ENCODE measurements at regions not wholly inside any gene's neighbourhood (a gene's known extent, or its start where the extent isn't known, plus 50 kb on each side); places are given as distances from the start of the nearest gene placed in this dataset.

DNA sequence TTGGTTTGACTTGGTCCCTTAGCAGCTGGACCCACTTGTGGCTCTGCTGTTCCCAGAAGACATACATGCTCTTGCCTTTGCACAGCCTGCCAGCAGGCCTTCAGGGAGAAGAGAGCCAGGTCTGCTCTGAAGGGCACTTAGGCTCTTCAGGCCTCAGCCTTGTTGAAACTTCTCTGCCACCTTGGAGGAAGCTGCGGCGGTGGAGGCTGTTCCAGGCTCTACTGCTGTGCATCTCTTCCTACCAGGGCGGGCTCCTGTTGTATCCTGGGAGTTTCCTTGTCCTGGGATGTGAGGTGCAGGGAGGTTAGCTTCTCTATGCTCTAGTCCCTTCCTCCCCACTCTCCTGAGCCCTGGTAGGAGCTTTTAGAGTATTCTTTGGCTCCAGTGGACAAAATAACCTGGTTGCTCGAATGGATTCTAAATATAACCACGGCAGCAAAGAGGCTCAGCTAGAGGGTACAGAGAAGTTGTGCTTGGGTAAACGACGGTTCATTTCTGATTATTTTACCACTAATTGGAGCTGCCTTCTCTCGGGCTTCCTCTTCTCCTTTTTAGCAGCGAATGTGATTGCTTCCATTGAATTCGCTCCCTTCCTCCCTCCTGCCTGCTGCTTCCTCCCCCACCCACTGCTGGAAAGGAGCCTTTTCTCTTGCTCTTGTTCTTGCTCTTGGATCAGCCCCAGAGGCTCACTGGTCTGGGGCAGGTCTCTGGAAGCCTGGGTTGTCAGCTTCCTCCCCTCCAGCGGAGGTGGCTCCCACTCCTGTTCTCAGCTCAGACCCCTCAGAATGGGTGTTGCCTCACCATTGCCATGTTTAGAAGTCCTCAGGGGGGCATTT, 126.6 kb upstream of the CACNA1E start:
- in situ Hi-C loops (cut with HindIII; ENCODE audit: low sequenced_read_pairs) = no loop called here

DNA sequence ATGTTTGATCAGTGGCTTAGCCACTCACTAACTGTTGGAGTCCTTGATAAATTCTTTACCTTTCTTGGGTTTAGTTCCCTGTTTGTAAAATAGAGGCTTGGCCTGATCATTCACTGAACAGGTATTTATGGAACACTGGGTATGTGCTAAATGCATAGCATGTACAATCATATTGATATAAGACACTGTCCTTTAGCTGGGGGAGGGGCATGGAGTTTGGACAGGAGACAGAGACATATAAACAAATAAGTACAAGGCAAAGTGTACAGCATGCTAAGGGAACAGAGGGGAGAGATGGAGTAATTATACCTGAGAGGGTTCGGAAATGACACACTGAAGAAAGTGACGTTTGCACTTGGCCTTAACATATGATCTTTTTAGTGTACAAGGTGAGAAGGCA, 124.3 kb upstream of the CACNA1E start:
- in situ Hi-C loops (cut with HindIII; ENCODE audit: low sequenced_read_pairs) = no loop called here

DNA sequence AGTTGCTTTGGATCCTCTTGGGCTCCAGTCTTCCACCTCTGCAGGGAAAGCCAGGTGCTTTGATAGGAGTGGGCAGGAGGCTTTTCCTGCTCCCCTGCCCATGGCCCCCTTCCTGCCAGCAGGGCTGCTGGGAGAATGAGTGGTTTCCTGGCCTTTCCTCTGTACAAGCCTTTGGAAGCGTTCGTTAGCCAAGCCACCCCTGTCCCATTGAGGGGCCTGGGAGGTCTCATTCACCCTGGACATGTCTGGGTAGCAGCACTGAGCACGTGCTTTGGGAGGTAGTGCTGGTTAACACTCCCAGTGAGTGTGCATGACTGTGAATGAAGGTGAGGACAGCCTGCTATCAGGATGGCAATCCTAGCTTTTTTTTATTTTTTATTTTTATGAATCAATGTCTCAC, 118.5 kb upstream of the CACNA1E start:
- in situ Hi-C loops (cut with HindIII; ENCODE audit: low sequenced_read_pairs) = no loop called here

DNA sequence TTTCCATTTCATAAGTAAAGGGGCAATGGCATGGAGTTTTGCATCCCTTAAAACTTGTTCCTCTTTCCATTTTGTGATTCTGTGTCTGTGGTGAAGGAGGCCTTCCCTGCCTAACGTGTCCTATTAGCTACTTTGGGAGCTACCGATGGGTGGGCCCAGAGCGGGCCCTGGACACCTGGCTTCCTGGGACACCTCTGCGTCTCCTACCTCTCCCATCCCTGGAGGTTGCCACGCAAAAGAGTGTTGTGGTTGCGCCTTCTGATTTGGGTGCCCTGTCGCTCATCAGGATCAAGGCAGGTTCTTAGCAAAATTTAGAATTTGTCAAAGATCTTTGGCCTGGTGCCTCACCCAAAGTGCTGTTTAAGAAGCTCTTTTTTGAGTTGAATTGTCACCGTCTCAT, 116.4 kb upstream of the CACNA1E start:
- in situ Hi-C loops (cut with HindIII; ENCODE audit: low sequenced_read_pairs) = no loop called here

DNA sequence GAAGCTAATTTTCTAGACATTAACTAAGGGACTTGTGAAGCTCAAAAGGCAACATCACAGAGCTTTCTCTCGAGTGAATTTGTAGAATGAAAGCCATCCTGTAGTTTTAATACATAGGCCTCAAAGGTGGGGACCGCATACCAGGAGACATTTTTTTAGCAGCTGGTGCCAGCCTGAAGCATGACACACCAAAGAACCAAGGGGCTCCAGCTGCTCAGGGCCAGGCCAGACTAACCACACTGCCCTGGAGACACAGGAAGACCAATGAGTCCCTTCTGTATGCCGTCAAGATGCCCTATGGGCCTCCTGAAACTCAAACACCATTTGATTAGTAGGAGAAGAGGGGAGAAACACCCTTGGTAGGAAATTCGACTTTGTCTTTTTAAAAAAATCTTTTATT, 113.9 kb upstream of the CACNA1E start:
- in situ Hi-C loops (cut with HindIII; ENCODE audit: low sequenced_read_pairs) = no loop called here

DNA sequence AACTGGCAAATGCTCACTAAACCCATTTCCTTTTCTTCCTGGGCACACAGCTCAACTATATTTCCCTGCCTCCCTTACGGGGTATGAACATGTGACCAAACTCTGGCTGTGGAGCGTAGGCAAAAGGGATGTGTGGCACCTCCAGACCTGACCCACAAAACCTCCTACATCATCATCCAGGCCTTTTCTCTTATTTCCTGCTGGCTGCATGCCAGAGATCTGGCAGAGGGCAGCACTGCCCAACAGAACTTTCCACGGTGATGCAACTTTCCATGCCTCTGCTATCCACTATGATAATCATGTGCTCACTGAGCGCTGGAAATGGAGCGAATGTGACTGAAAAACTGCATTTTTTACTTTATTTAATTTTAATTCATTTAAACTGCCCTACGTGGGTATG, 99.6 kb upstream of the CACNA1E start:
- in situ Hi-C loops (cut with HindIII; ENCODE audit: low sequenced_read_pairs) = no loop called here

DNA sequence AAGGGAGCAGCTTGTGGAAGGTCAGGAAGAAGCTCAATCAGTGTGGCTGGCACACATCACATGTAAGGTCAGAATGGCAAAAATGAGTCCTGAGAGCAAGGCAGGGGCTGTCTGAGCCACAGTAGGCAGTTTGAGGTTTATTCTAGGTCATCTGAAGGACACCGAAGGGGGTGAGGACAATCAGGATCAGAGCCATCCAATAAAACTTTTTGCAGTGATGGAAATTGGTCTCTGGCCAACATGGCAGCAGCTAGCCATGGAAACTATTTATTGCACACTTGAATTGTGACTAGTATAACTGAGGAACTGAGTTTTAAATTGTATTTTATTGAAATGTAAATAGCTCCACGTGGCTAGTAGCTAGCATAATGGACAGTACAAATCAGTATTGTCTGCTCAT, 97.0 kb upstream of the CACNA1E start:
- in situ Hi-C loops (cut with HindIII; ENCODE audit: low sequenced_read_pairs) = no loop called here

DNA sequence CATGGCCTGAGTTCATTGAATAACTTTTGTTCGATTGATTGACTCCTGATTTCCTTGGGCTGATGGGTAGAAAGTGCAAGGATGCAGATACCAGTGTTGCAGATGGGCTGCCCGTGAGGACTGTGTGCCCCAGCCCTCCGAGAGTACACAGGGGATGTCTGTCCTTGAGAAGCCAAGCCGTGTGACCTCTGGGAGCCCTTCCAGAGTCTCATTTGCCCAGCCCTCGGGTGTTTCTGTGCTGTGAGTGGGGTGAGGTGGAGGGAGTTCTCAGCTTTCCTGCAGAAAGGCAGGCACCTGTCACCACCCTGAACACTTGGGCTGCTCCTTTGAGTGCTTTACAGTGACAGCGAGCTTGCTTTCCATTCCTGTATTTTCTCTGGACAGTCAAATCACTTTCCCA, 96.4 kb upstream of the CACNA1E start:
- in situ Hi-C loops (cut with HindIII; ENCODE audit: low sequenced_read_pairs) = no loop called here

DNA sequence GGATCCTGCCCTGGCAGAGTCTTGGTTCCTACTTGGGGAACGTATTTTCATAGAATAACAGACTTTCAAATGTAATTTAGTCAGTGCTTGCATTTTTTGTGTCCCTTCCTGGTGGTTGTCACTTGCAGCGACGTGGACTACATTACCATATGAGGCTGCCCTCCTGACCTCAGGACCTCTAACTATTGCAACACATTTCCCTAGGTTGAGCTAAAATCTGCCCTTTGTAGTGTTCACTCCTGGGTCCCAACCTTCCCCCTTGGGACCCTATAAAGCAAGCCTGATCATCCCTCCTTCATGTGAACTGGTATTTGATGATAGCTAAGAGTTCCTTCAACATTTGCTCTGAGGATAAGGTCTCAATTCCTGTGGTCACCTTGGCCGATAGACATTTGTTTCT, 95.6 kb upstream of the CACNA1E start:
- in situ Hi-C loops (cut with HindIII; ENCODE audit: low sequenced_read_pairs) = no loop called here

DNA sequence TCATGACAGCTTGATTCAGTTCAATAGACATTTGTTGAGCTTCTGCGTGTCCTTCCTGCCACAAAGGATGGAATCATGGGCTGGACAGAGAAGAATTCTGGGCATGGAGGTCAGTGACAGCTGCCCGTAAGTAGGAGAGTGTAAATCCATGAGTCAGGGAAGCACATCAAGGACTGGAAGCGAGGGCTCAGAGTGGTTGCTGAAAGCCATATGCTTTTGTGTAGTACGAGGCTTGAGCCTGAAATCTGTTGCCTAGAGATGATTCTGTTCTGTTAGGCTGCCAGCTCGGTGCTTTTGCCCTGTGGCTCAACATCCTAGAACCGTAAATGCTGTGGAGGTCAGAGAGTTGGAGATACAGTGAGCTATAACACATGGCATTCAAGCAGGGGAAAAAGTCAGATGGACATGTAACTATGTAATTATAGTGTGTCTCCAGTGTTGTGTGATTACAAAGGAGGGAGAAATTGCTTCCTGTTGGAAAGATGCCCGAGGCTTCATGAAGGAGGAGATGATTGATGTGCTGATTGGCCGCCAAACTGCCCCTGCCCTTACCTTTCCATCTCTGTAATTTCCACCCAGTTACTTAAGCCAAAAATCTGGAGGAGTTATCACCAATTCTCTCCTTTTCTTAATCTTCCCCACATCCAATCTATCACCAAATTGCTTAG, 92.8 kb upstream of the CACNA1E start:
- in situ Hi-C loops (cut with HindIII; ENCODE audit: low sequenced_read_pairs) = loop anchor here (5.0 kb wide), 1 partner anchor 183 kb away; no protein-coding TSS in a partner anchor

DNA sequence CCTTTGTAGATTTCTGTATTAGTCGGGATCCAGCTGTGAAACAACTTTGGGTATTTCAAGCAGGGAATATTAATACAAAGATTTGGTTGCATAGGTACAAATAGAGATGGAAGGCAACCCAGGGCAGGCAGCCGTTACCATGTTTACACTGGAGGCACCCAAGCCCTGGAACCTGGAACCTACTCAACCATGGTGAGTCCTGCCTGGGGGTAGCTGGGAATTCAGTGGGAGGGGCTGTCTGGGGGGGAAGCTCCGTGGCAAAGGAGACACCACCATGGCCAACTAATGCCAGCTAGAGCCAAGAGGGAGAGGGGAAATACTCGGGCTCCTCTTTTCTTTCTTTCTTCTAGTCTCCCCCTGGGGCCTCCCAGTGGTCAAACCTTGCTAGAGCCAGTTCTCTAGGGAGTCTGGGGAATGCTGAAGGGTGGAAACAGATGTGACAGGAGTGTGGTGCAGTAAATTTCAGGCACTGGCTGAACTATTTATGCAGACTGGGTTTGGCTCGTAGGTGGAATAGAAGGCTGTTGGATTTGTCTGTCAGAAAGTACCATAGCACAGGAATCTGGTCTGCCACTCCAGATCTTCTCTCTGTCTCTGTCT, 91.9 kb upstream of the CACNA1E start:
- in situ Hi-C loops (cut with HindIII; ENCODE audit: low sequenced_read_pairs) = loop anchor here (5.0 kb wide), 1 partner anchor 184 kb away; no protein-coding TSS in a partner anchor

DNA sequence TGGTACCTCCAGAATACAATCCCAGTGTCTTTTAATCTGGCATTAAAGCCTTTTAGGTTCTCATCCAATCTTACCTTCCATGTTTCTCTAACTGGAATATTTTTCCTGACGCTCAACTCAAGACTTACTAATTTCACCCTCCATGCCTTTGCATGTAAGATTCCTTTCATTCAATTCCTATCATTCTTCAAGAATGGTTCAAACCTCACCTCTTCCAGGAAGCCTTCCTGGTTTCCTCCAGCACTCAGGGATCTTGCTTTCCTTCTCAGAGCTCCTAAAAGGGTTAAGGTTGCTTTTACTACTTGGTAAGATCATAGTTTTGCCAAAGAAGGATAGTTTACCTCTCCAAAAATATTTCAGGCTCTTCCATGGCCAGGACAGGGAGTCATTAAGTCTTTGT, 91.2 kb upstream of the CACNA1E start:
- in situ Hi-C loops (cut with HindIII; ENCODE audit: low sequenced_read_pairs) = loop anchor here (5.0 kb wide), 1 partner anchor 185 kb away; no protein-coding TSS in a partner anchor

DNA sequence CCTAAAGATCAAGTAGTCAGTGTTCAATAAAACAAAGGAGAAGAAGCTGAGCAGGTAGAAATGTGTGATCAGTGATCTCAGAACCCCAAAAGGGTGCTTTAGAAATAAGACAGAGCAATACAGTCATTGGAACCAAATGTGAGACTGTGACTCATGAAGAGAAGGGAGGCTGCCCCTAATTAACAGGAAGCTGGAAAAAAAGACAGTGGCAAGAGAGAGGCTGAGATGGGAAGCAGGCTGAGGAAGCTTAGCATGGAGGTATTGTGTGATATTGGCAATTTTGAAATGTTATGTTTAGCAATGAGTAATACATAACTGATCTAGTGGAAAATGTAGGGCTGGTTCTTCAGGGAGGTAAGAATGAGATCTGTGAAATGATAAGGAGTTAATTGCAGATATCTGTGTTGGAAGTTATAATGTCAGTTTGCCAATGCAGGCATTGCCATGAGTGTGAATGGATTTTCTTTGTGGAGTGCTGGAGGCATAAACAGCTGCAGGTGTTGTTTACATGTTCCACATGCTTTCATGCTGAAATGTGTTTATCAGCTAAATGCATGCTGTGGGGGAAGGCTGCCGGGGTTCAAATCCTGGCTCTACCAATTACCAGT, 90.6 kb upstream of the CACNA1E start:
- in situ Hi-C loops (cut with HindIII; ENCODE audit: low sequenced_read_pairs) = loop anchor here (5.0 kb wide), 1 partner anchor 185 kb away; no protein-coding TSS in a partner anchor

DNA sequence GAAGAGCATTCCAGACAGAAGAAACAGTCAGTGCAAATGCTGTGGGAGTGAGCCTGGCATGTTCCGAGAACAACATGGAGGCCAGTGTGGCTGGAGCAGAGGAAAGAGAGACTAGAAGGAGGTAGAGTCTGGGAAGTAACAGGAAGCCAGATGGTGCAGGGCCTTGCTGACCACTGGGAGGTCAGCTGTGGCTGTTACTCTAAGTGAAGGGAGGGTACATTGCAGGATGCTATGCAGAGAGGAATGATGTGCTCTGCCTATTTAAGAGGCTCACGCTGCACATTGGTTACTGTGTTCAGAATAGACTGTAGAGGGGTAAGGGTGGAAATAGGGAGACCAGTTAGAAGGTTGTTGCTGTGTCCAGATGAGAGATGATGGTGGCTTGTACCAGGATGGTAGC, 88.6 kb upstream of the CACNA1E start:
- in situ Hi-C loops (cut with HindIII; ENCODE audit: low sequenced_read_pairs) = loop anchor here (5.0 kb wide), 1 partner anchor 187 kb away; no protein-coding TSS in a partner anchor

DNA sequence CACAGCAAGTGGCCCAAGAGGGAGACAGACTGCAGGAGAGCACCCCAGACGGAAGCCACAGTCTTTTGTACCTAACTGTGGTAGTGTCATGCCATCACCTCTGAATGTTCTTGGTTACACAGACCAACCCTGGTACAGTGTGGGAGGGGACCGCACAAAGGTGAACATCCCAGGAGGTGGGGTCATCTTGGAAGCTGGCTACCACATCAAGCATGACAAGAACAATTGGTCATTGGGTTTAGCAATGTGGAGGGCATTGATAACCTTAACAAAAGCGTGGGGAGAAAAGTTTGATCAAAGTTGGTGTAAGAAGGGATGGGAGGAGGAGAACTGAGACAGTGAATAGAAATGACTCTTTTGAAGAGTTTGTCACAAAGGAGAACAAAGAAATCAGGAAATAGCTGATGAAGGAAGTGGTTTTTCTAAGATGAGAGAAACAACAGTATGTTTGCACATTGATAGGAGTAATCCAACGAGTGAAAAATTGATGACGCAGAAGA, 87.1 kb upstream of the CACNA1E start:
- in situ Hi-C loops (cut with HindIII; ENCODE audit: low sequenced_read_pairs) = no loop called here

DNA sequence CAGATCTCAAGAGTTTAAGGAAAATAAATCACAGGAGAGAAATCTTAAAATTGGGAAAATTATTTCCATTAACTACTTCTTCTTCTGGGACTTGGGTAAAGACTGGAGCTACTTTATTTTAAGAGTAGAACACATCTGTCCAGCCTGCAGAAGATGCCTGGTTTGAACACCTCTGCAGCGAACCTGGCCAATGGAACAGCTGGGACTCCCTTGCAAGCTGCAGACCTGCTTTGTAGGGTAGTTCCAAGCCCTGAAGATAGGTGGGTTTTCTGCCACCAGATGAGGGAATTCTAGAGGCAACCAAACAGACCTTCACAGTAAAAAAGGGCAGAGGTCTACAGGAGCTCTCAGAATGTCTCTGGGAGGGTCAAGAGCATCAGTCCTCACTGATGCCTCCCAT, 86.5 kb upstream of the CACNA1E start:
- in situ Hi-C loops (cut with HindIII; ENCODE audit: low sequenced_read_pairs) = no loop called here

DNA sequence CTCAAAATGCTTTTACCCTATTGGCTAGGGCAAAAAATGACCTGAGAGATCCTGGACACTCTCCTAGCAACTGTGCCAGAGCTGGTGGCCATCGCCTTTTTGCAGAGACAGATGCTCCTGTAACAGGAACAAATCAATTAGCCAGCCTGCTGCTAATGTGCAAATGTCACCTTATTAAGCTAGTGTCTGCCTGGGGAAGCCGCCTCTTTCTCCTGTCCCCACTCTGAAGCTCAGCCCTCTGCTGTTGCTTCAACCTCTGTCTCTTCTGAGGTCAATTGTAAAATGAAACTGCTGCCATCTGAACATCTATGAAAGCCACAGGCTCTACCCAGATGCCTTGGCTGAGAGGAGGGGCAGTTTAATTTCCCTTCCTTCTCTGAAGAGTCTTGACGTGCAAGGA, 85.5 kb upstream of the CACNA1E start:
- in situ Hi-C loops (cut with HindIII; ENCODE audit: low sequenced_read_pairs) = no loop called here

DNA sequence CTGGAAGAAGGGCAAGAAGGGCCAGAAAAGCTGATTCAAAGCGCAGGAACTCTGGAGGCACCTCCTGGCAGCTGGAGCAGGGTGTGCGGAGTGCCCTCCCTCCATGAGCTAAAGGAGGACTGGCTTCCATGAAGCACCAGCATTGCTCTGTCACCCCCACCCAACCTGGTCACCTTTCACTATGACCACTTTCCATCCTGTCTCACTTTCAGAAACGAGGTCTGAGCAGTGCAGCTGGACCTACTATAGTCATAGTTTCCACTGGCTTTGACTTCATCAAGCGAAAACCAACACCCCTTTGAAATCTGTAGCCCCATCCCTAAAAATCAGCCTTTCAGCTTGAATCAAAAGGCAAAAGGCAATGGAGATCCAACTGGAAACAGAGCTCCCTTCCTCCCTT, 84.8 kb upstream of the CACNA1E start:
- in situ Hi-C loops (cut with HindIII; ENCODE audit: low sequenced_read_pairs) = no loop called here

DNA sequence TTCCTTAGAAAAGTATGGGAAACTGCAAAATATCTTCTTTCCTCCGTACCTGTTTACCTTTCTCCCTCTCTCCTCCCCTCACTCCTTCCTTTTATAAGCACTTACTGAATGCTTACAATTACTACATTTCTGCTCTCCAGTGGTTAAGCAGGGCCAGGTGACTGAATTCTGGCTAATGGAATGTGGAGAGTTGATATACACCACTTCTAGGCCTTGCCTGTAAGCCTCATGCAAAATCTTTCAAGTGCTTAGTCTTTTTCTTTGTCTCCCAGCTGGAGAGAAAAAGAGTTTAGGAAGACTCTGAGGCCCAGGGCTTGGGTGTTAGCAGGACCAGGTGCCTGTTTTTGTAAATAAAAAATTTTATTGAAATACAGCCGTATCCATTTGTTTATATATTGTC, 77.7 kb upstream of the CACNA1E start:
- in situ Hi-C loops (cut with HindIII; ENCODE audit: low sequenced_read_pairs) = loop anchor here (5.0 kb wide), 1 partner anchor 77 kb away; the partner anchor contains the start of gene CACNA1E

DNA sequence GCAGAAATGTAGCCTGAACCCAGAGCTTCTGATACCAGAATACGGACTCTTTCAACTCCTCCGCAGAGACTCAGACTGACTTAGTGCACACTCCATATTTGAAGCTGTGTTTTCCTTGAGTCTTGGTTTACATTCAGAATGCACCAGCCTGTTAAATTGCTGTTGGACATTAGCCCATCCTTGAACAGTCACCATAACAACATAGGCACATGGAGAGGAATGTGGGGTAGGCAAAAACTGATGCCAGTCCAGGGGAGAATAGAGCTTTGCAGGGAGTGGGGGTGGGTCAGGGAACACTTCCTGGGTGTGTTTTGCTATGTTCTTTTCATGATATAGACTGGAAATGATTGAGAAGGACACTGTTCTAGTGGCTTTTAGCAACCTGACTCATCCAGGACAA, 76.3 kb upstream of the CACNA1E start:
- in situ Hi-C loops (cut with HindIII; ENCODE audit: low sequenced_read_pairs) = loop anchor here (5.0 kb wide), 1 partner anchor 75 kb away; the partner anchor contains the start of gene CACNA1E

DNA sequence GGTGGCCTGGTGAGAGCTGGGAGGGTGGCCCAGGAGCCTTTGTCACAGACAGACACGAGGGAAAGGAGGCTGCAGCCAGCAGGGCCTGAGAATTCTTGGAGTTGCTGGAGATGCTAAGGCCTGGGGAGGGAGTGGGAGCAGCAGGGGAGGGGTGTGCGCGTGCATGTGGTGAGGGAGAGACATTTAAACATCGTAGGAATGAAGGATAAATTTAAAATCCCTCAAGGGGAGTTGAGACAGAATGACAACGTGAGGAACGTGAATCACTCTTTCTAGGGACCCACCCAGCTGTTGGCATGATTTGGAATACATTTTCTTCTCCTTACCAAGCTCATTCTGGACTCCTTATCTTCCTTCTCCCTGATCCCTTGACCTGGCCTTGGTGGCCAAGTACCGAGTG, 73.3 kb upstream of the CACNA1E start:
- in situ Hi-C loops (cut with HindIII; ENCODE audit: low sequenced_read_pairs) = loop anchor here (5.0 kb wide), 1 partner anchor 72 kb away; the partner anchor contains the start of gene CACNA1E

All from endothelial cell of hepatic sinusoid (primary cell).